ENCODE measurements at regions not wholly inside any gene's neighbourhood (a gene's known extent, or its start where the extent isn't known, plus 50 kb on each side); places are given as distances from the start of the nearest gene placed in this dataset.

GRCh38 chr5:144698484-144698883 is 527.8 kb downstream of the KCTD16 start (continued):
- TF ChIP-seq, protein P1, sequence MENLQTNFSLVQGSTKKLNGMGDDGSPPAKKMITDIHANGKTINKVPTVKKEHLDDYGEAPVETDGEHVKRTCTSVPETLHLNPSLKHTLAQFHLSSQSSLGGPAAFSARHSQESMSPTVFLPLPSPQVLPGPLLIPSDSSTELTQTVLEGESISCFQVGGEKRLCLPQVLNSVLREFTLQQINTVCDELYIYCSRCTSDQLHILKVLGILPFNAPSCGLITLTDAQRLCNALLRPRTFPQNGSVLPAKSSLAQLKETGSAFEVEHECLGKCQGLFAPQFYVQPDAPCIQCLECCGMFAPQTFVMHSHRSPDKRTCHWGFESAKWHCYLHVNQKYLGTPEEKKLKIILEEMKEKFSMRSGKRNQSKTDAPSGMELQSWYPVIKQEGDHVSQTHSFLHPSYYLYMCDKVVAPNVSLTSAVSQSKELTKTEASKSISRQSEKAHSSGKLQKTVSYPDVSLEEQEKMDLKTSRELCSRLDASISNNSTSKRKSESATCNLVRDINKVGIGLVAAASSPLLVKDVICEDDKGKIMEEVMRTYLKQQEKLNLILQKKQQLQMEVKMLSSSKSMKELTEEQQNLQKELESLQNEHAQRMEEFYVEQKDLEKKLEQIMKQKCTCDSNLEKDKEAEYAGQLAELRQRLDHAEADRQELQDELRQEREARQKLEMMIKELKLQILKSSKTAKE (CRISPR knock-in tag; IDR thresholded peaks at IDR 0.05; ENCODE audit: borderline replicate concordance) = no peak
- TF ChIP-seq, protein P2, sequence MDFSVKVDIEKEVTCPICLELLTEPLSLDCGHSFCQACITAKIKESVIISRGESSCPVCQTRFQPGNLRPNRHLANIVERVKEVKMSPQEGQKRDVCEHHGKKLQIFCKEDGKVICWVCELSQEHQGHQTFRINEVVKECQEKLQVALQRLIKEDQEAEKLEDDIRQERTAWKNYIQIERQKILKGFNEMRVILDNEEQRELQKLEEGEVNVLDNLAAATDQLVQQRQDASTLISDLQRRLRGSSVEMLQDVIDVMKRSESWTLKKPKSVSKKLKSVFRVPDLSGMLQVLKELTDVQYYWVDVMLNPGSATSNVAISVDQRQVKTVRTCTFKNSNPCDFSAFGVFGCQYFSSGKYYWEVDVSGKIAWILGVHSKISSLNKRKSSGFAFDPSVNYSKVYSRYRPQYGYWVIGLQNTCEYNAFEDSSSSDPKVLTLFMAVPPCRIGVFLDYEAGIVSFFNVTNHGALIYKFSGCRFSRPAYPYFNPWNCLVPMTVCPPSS (IDR thresholded peaks at IDR 0.05) = no peak
- TF ChIP-seq ZNF3 (CRISPR knock-in tag; IDR thresholded peaks at IDR 0.05) (no peak), ZNF530 (CRISPR knock-in tag; IDR thresholded peaks at IDR 0.05; ENCODE audit: low read depth) (no peak), ZNF274 (CRISPR knock-in tag; IDR thresholded peaks at IDR 0.05) (no peak), ETV5 (CRISPR knock-in tag; IDR thresholded peaks at IDR 0.05; ENCODE audit: borderline replicate concordance) (no peak), DNMT1 (CRISPR knock-in tag; IDR thresholded peaks at IDR 0.05) (no peak), ZBTB43 (CRISPR knock-in tag; conservative IDR thresholded peaks at IDR 0.05) (no peak), ZNF160 (CRISPR knock-in tag; IDR thresholded peaks at IDR 0.05) (no peak)

DNA sequence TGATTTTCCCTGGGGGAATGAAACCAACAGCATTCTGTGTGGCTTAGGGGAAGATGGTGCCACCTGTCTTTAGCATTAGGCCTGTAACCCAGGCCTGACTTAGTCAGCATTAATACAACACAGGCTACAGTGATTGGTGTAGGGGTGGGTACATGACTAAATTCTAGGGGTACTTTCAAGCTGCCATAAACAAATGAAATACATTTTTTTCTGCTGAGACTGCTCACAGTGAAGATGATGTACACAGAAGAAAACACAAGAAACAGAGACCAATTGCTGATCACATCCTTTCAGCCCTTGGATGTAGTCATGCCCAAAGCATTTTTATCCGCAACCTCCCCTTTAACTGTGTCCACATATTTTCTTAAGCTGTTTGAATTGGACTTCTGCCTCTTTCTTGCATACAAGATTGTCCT is 527.2 kb downstream of the KCTD16 start:
- no peak overlapping the region for H3K27ac ChIP-seq (ENCODE audit: extremely low read length, insufficient read depth, low read length)
- no peak for ATAC-seq
- H3K4me3 ChIP-seq (replicated peaks in 1 of 3; ENCODE audit: insufficient read depth in 1 of 3, low read depth in 2 of 3, low read length in 3 of 3) = no peak overlapping the region
- H3K4me2 ChIP-seq (ENCODE audit: low read depth, low read length) = no peak overlapping the region
- no peaks in the 10 kb centered on the region for H3K36me3 ChIP-seq (replicated peaks in 1 of 2; ENCODE audit: control insufficient read depth in 1 of 2, insufficient read depth in 2 of 2, low read length in 2 of 2)
- no peak for FAIRE-seq
- no peak for DNase-seq (ENCODE audit: low spot score)
- no peaks in the 10 kb centered on the region for H4K20me1 ChIP-seq (ENCODE audit: insufficient read depth, low read length)
- H3K4me1 ChIP-seq (ENCODE audit: insufficient read depth, low read length) = no peaks in the 10 kb centered on the region
- H2AFZ ChIP-seq (ENCODE audit: low read length) = no peak overlapping the region
- BruUV-seq (replicated peaks) = no TSS peak
- intact Hi-C loops (cut with micrococcal nuclease; ENCODE audit: unreplicated experiment) = no loop called here
- in situ Hi-C loops (cut with HindIII; ENCODE audit: extremely low pct_ligation_motif_present, low pct_unique_long_range_greater_than_20kb) = no loop called here
- H3K9ac ChIP-seq (ENCODE audit: insufficient read depth, low read depth, low read length) = no peak overlapping the region
- H3K27me3 ChIP-seq (ENCODE audit: control insufficient read depth in 1 of 2, insufficient read depth in 2 of 2, low read length in 2 of 2) = no peaks in the 10 kb centered on the region
- WGBS (ENCODE audit: low lambda C conversion rate) = 22% methylated on average over 1 of the region's 1 CpG
- POLR2A ChIA-PET = no interaction called here
- CTCF ChIA-PET (ENCODE audit: low intra/inter-chr PET ratio, low total read pairs) = no interaction called here
- TF ChIP-seq, protein P3, sequence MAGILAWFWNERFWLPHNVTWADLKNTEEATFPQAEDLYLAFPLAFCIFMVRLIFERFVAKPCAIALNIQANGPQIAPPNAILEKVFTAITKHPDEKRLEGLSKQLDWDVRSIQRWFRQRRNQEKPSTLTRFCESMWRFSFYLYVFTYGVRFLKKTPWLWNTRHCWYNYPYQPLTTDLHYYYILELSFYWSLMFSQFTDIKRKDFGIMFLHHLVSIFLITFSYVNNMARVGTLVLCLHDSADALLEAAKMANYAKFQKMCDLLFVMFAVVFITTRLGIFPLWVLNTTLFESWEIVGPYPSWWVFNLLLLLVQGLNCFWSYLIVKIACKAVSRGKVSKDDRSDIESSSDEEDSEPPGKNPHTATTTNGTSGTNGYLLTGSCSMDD (CRISPR knock-in tag; IDR thresholded peaks at IDR 0.05) = no peak
- TF ChIP-seq MATR3 (CRISPR knock-in tag; IDR thresholded peaks at IDR 0.05) (no peak), REPIN1 (CRISPR knock-in tag; IDR thresholded peaks at IDR 0.05; ENCODE audit: borderline replicate concordance, low read depth) (no peak), ZNF17 (CRISPR knock-in tag; IDR thresholded peaks at IDR 0.05) (no peak)
- no peaks in the 10 kb centered on the region for H3K9me3 ChIP-seq (ENCODE audit: low read length)
- H3K79me2 ChIP-seq (ENCODE audit: insufficient read depth, low read length) = no peaks in the 10 kb centered on the region

Data from HepG2 (cell line).